GM19043 (cell line): ENCODE measurements at regions not wholly inside any gene's neighbourhood (a gene's known extent, or its start where the extent isn't known, plus 50 kb on each side); places are given as distances from the start of the nearest gene placed in this dataset.

Source experiments
- ATAC-seq: cut with Tn5 transposase; IDR thresholded peaks from one replicate; pipeline ENCODE4 v1.9.1; 2021; ENCODE audit warnings: low read depth; ENCODE audit not compliant: unreplicated experiment

- ATAC-seq = no peak
Observed at GRCh38 chr5:166341740-166342337, 1949.6 kb upstream of the WWC1 start.

GRCh38 chr5:166342402-166342801 lies 1949.0 kb upstream of the WWC1 start:
- no peak for ATAC-seq

- ATAC-seq = no peak
Observed at GRCh38 chr5:166346726-166347374, 1944.6 kb upstream of the WWC1 start.

- ATAC-seq = no peak
Observed at GRCh38 chr5:166349046-166349445, 1942.4 kb upstream of the WWC1 start.

- no peak for ATAC-seq
Observed at GRCh38 chr5:166353580-166353979, 1937.9 kb upstream of the WWC1 start.

- ATAC-seq = no peak
Observed at GRCh38 chr5:166354332-166354731, 1937.1 kb upstream of the WWC1 start.

GRCh38 chr5:166356096-166356495 lies 1935.3 kb upstream of the WWC1 start:
- ATAC-seq = no peak

- no peak for ATAC-seq
Observed at GRCh38 chr5:166358127-166358830, 1933.2 kb upstream of the WWC1 start.

GRCh38 chr5:166363087-166363760 lies 1928.2 kb upstream of the WWC1 start:
- no peak for ATAC-seq

GRCh38 chr5:166365164-166365563 lies 1926.3 kb upstream of the WWC1 start:
- ATAC-seq = no peak

- no peak for ATAC-seq
Observed at GRCh38 chr5:166367391-166367790, 1924.1 kb upstream of the WWC1 start.

GRCh38 chr5:166369346-166369745 lies 1922.1 kb upstream of the WWC1 start:
- ATAC-seq = no peak

GRCh38 chr5:166369807-166370206 lies 1921.6 kb upstream of the WWC1 start:
- no peak for ATAC-seq

GRCh38 chr5:166370928-166371690 lies 1920.3 kb upstream of the WWC1 start:
- ATAC-seq = no peak

GRCh38 chr5:166373817-166374216 lies 1917.6 kb upstream of the WWC1 start:
- ATAC-seq = no peak

GRCh38 chr5:166377756-166378155 lies 1913.7 kb upstream of the WWC1 start:
- no peak for ATAC-seq

GRCh38 chr5:166379517-166379916 lies 1911.9 kb upstream of the WWC1 start:
- ATAC-seq = no peak

- no peak for ATAC-seq
Observed at GRCh38 chr5:166382031-166382430, 1909.4 kb upstream of the WWC1 start.

- ATAC-seq = no peak
Observed at GRCh38 chr5:166398131-166398530, 1893.3 kb upstream of the WWC1 start.

- ATAC-seq = no peak
Observed at GRCh38 chr5:166399781-166400180, 1891.7 kb upstream of the WWC1 start.

- ATAC-seq = no peak
Observed at GRCh38 chr5:166401391-166401790, 1890.1 kb upstream of the WWC1 start.
